IMR-90 (cell line): ENCODE measurements at regions not wholly inside any gene's neighbourhood (a gene's known extent, or its start where the extent isn't known, plus 50 kb on each side); places are given as distances from the start of the nearest gene placed in this dataset.

Source experiments
- ATAC-seq: fragments of 200-7000 bp; cut with Tn5 transposase; 2 replicates; pipeline ENCODE4 v1.9.1; 2020; ENCODE audit warnings: low read depth, mild to moderate bottlenecking, moderate library complexity
- BruUV-seq: library from RNA; stranded (reverse); fragments of 400-500 nt; replicated peaks from 2 replicates; lab custom pipeline; 2021; lab: Mats Ljungman, UMichigan
- CTCF ChIA-PET: fragments of 300-600 bp; formaldehyde crosslinking; extraction: SDS; loops from one replicate; lab custom pipeline; 2021; ENCODE audit warnings: antibody characterized with exemption; lab: Yijun Ruan, JAX
- POLR2A ChIA-PET: fragments of 300-600 bp; sonication (Branson Sonifier 250); formaldehyde crosslinking; loops from one replicate; lab custom pipeline; 2022; ENCODE audit warnings: antibody characterized with exemption; ENCODE audit not compliant: unreplicated experiment; lab: Charles Lee
- DNase-seq: peaks from one replicate; pipeline ENCODE4 v3.0.0; 2013
- H2AFZ ChIP-seq: replicated peaks from 2 replicates; pipeline ENCODE3; 2013; ENCODE audit warnings: low read length, mild to moderate bottlenecking; ENCODE audit not compliant: poor library complexity
- H2AK5ac ChIP-seq: 2 replicates; pipeline ENCODE4 v1.6.1; 2013; ENCODE audit warnings: low read depth, low read length, inconsistent platforms
- H2AK9ac ChIP-seq: replicated peaks from 2 replicates; pipeline ENCODE3; 2013; ENCODE audit warnings: mild to moderate bottlenecking, low read depth, low read length, moderate library complexity; ENCODE audit not compliant: poor library complexity
- H2BK120ac ChIP-seq: 2 replicates; pipeline ENCODE4 v1.6.1; 2013; ENCODE audit warnings: low read depth, low read length, inconsistent platforms
- H2BK15ac ChIP-seq: 3 replicates; pipeline ENCODE4 v1.6.1; 2013; ENCODE audit warnings: low read depth, low read length, inconsistent platforms
- H2BK20ac ChIP-seq: 2 replicates; pipeline ENCODE4 v1.6.1; 2013; ENCODE audit warnings: low read depth, mild to moderate bottlenecking, inconsistent platforms, low read length, moderate library complexity
- H2BK5ac ChIP-seq: 2 replicates; pipeline ENCODE4 v1.6.1; 2013; ENCODE audit warnings: mild to moderate bottlenecking, low read depth, low read length, inconsistent platforms; ENCODE audit not compliant: poor library complexity, severe bottlenecking
- H3K14ac ChIP-seq: replicated peaks from 2 replicates; pipeline ENCODE4 v1.6.1; 2013; ENCODE audit warnings: low read depth, low read length, inconsistent platforms
- H3K18ac ChIP-seq: 2 replicates; pipeline ENCODE4 v1.6.1; 2013; ENCODE audit warnings: low read depth, low read length, control low read depth
- H3K23ac ChIP-seq: 2 replicates; pipeline ENCODE4 v1.6.1; 2013; ENCODE audit warnings: low read depth, low read length, inconsistent platforms
- H3K27ac ChIP-seq: 2 replicates; pipeline ENCODE4 v1.5.1; 2013; ENCODE audit warnings: mild to moderate bottlenecking, control low read depth, low read length; ENCODE audit not compliant: insufficient read depth
- H3K27me3 ChIP-seq: 2 replicates; pipeline ENCODE4 v1.6.1; 2013; ENCODE audit warnings: low read length; ENCODE audit not compliant: control insufficient read depth, insufficient read depth
- H3K36me3 ChIP-seq: 2 replicates; pipeline ENCODE4 v1.6.1; 2013; ENCODE audit warnings: low read length, mixed read lengths; ENCODE audit not compliant: control insufficient read depth, insufficient read depth
- H3K4ac ChIP-seq: 2 replicates; pipeline ENCODE4 v1.6.1; 2013; ENCODE audit warnings: low read depth, low read length, inconsistent platforms
- H3K4me1 ChIP-seq: 2 replicates; pipeline ENCODE4 v1.6.1; 2013; ENCODE audit warnings: low read length, mixed read lengths; ENCODE audit not compliant: control insufficient read depth, insufficient read depth
- H3K4me2 ChIP-seq: 2 replicates; pipeline ENCODE4 v1.6.1; 2013; ENCODE audit warnings: low read depth, mild to moderate bottlenecking, control low read depth, low read length, moderate library complexity
- H3K4me3 ChIP-seq: 2 replicates; pipeline ENCODE4 v1.5.1; 2013; ENCODE audit warnings: low read depth, mild to moderate bottlenecking, control low read depth, low read length, moderate library complexity; ENCODE audit not compliant: insufficient read depth
- H3K56ac ChIP-seq: 2 replicates; pipeline ENCODE4 v1.6.1; 2013; ENCODE audit warnings: low read length, inconsistent platforms; ENCODE audit not compliant: insufficient read depth; ENCODE audit errors: extremely low read depth
- H3K79me1 ChIP-seq, 2 experiments: 2 replicates each; pipeline ENCODE4 v1.6.1; 2013; ENCODE audit warnings: low read length in 2 of 2, inconsistent platforms in 1 of 2, low read depth in 1 of 2
- H3K9ac ChIP-seq: 2 replicates; pipeline ENCODE4 v1.6.1; 2013; ENCODE audit warnings: low read depth, low read length, control low read depth
- H3K9me1 ChIP-seq: 2 replicates; pipeline ENCODE4 v1.6.1; 2013; ENCODE audit warnings: low read length, inconsistent platforms; ENCODE audit not compliant: insufficient read depth
- H3K9me3 ChIP-seq: 2 replicates; pipeline ENCODE4 v1.6.1; 2013; ENCODE audit warnings: low read length; ENCODE audit not compliant: control insufficient read depth, insufficient read depth
- H4K20me1 ChIP-seq: 2 replicates; pipeline ENCODE4 v1.6.1; 2013; ENCODE audit warnings: low read length, inconsistent platforms; ENCODE audit not compliant: insufficient read depth
- H4K5ac ChIP-seq: 2 replicates; pipeline ENCODE4 v1.6.1; 2013; ENCODE audit warnings: mild to moderate bottlenecking, low read depth, low read length, control low read depth
- H4K8ac ChIP-seq, 2 experiments: 2 replicates each; pipeline ENCODE4 v1.6.1; 2013; ENCODE audit warnings: low read depth in 2 of 2, low read length in 2 of 2, control low read depth in 1 of 2, inconsistent platforms in 1 of 2
- H4K91ac ChIP-seq: 2 replicates; pipeline ENCODE4 v1.6.1; 2013; ENCODE audit warnings: low read depth, low read length, inconsistent platforms; ENCODE audit not compliant: insufficient read depth
- BHLHE40 ChIP-seq: fragments of 150-350 bp; IDR thresholded peaks from 2 replicates; pipeline ENCODE4 v1.6.1; 2016; ENCODE audit warnings: mild to moderate bottlenecking, low read depth, low read length
- CEBPB ChIP-seq: IDR thresholded peaks from 2 replicates; pipeline ENCODE4 v1.6.1; 2012; ENCODE audit warnings: low read depth, low read length, improper control_type of control experiment
- CHD1 ChIP-seq: IDR thresholded peaks from 2 replicates; pipeline ENCODE4 v1.6.1; 2012; ENCODE audit warnings: low read depth, low read length, improper control_type of control experiment
- CTCF ChIP-seq: conservative IDR thresholded peaks from 2 replicates; pipeline ENCODE4 v1.5.1; 2012; ENCODE audit warnings: mild to moderate bottlenecking, low read depth, low read length, improper control_type of control experiment
- FOS ChIP-seq: fragments of 150-350 bp; IDR thresholded peaks from 2 replicates; pipeline ENCODE4 v1.6.1; 2016; ENCODE audit warnings: low read depth, low read length
- MAFK ChIP-seq: IDR thresholded peaks from 2 replicates; pipeline ENCODE4 v1.6.1; 2012; ENCODE audit warnings: low read depth, low read length, improper control_type of control experiment
- MAZ ChIP-seq: IDR thresholded peaks from 2 replicates; pipeline ENCODE4 v1.6.1; 2012; ENCODE audit warnings: low read depth, mild to moderate bottlenecking, low read length, improper control_type of control experiment, moderate library complexity, borderline replicate concordance
- MXI1 ChIP-seq: IDR thresholded peaks from 2 replicates; pipeline ENCODE4 v1.6.1; 2012; ENCODE audit warnings: low read depth, mild to moderate bottlenecking, low read length, moderate library complexity, borderline replicate concordance
- NFE2L2 ChIP-seq: fragments of 150-350 bp; IDR thresholded peaks from 2 replicates; pipeline ENCODE4 v1.6.1; 2016; ENCODE audit warnings: low read depth, mild to moderate bottlenecking, low read length
- POLR2A ChIP-seq: IDR thresholded peaks from 2 replicates; pipeline ENCODE4 v1.6.1; 2012; ENCODE audit warnings: mild to moderate bottlenecking, low read depth, low read length
- RAD21 ChIP-seq: IDR thresholded peaks from 2 replicates; pipeline ENCODE4 v1.6.1; 2012; ENCODE audit warnings: low read length, improper control_type of control experiment
- RCOR1 ChIP-seq: IDR thresholded peaks from 2 replicates; pipeline ENCODE4 v1.6.1; 2012; ENCODE audit warnings: mild to moderate bottlenecking, low read length, improper control_type of control experiment; ENCODE audit not compliant: insufficient replicate concordance
- RFX5 ChIP-seq: IDR thresholded peaks from 2 replicates; pipeline ENCODE4 v1.8.0; 2012; ENCODE audit warnings: low read depth, mild to moderate bottlenecking, low read length, moderate library complexity
- SMC3 ChIP-seq: fragments of 150-350 bp; IDR thresholded peaks from 2 replicates; pipeline ENCODE4 v1.6.1; 2016; ENCODE audit warnings: low read depth, mild to moderate bottlenecking, antibody characterized with exemption, low read length, moderate library complexity
- WGBS, 2 experiments: methylation state at CpG; one replicate each; pipeline versions ENCODE4 v1.1.5 to v1.1.7; 2013; ENCODE audit warnings: missing lambda C conversion rate in 2 of 2; ENCODE audit not compliant: insufficient read length in 1 of 2; ENCODE audit errors: extremely low coverage in 2 of 2; 5-methylcytosine and 5-hydroxymethylcytosine counted together
- dilution Hi-C: fragments of 300-500 bp; cut with HindIII; formaldehyde crosslinking; loops from one replicate; pipeline ENCODE4 v1.14.3; 2018; ENCODE audit warnings: low sequenced_read_pairs; ENCODE audit not compliant: unreplicated experiment
- in situ Hi-C: fragments of 300-500 bp; cut with MboI; formaldehyde crosslinking; loops from 3 replicates; pipeline ENCODE4 v1.14.3; 2019; ENCODE audit warnings: low sequenced_read_pairs, inconsistent platforms, mixed read lengths
- intact Hi-C: fragments of 100-400 bp; cut with micrococcal nuclease; formaldehyde crosslinking; loops from 2 replicates; pipeline ENCODE4 v1.10.0; 2022
- TF ChIP-seq, protein P1 (sequence below): fragments of 150-350 bp; IDR thresholded peaks from 2 replicates; pipeline ENCODE4 v1.6.1; 2017; ENCODE audit warnings: mild to moderate bottlenecking, antibody characterized with exemption, low read length, low read depth
- TF ChIP-seq, protein P2 (sequence below): fragments of 150-350 bp; IDR thresholded peaks from 2 replicates; pipeline ENCODE4 v1.6.1; 2016; ENCODE audit warnings: low read depth, mild to moderate bottlenecking, low read length, moderate library complexity, borderline replicate concordance

DNA sequence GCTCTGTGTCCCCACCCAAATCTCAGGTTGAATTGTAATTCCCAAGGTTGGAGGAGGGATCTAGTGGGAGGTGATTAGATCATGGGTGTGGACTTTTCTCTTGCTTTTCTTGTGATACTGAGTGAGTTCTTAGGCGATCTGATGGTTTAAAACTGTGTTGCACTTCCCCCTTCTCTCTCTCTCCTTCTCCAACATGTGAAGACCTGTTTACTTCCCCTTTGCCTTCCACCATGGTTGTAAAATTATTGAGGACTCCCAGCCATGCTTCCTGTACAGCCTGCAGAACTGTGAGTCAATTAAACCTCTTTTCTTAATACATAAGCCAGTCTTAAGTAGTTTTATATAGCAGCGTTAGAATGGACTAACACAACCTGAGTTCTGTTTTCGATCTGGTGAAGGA, 738.2 kb downstream of the ARAP2 start:
- Histone ChIP-seq H3K4me1 (no peaks in the 10 kb centered on the region), H4K5ac (no peak overlapping the region), H2BK15ac (no peak overlapping the region), H3K23ac (no peak overlapping the region), H4K20me1 (no peaks in the 10 kb centered on the region), H3K27ac (no peak overlapping the region), H3K56ac (no peak overlapping the region), H3K4me3 (no peak overlapping the region), H4K8ac (no peak overlapping the region), H3K9ac (no peak overlapping the region), H3K27me3 (no peaks in the 10 kb centered on the region), H2BK20ac (no peak overlapping the region), H3K9me1 (no peaks in the 10 kb centered on the region), H3K4ac (no peak overlapping the region), H3K79me1 (no peaks in the 10 kb centered on the region), H4K91ac (no peak overlapping the region), H2BK120ac (no peak overlapping the region), H3K4me2 (no peak overlapping the region), H3K9me3 (no peaks in the 10 kb centered on the region), H2AFZ (no peak overlapping the region), H2AK5ac (no peak overlapping the region), H2AK9ac (no peak overlapping the region), H3K36me3 (no peaks in the 10 kb centered on the region), H3K18ac (no peak overlapping the region), H2BK5ac (no peak overlapping the region), H3K14ac (no peak overlapping the region)
- ChIA-PET CTCF (no interaction called here), POLR2A (no interaction called here)
- intact Hi-C loops = no loop called here
- ATAC-seq (no peak), DNase-seq (no peak)
- in situ Hi-C loops = no loop called here
- no TSS peak for BruUV-seq
- WGBS, 2 experiments = no CpG with 5 or more reads among the region's 3 CpGs
- TF ChIP-seq MAZ (no peak), CEBPB (no peak), CHD1 (no peak), SMC3 (no peak), RCOR1 (no peak), FOS (no peak), CTCF (no peak), BHLHE40 (no peak), NFE2L2 (no peak), MAFK (no peak), MXI1 (no peak), RAD21 (no peak), RFX5 (no peak), POLR2A (no peak)
- TF ChIP-seq, protein P1, sequence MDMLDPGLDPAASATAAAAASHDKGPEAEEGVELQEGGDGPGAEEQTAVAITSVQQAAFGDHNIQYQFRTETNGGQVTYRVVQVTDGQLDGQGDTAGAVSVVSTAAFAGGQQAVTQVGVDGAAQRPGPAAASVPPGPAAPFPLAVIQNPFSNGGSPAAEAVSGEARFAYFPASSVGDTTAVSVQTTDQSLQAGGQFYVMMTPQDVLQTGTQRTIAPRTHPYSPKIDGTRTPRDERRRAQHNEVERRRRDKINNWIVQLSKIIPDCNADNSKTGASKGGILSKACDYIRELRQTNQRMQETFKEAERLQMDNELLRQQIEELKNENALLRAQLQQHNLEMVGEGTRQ = no peak
- TF ChIP-seq, protein P2, sequence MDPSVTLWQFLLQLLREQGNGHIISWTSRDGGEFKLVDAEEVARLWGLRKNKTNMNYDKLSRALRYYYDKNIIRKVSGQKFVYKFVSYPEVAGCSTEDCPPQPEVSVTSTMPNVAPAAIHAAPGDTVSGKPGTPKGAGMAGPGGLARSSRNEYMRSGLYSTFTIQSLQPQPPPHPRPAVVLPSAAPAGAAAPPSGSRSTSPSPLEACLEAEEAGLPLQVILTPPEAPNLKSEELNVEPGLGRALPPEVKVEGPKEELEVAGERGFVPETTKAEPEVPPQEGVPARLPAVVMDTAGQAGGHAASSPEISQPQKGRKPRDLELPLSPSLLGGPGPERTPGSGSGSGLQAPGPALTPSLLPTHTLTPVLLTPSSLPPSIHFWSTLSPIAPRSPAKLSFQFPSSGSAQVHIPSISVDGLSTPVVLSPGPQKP = no peak
- dilution Hi-C loops = no loop called here
